ENCODE measurements at regions not wholly inside any gene's neighbourhood (a gene's known extent, or its start where the extent isn't known, plus 50 kb on each side); places are given as distances from the start of the nearest gene placed in this dataset.
"Not testable (repeated sequence)": the region's sequence is repeated elsewhere in the genome, so short reads cannot be mapped to it uniquely, and the experiment has no call there.

DNA sequence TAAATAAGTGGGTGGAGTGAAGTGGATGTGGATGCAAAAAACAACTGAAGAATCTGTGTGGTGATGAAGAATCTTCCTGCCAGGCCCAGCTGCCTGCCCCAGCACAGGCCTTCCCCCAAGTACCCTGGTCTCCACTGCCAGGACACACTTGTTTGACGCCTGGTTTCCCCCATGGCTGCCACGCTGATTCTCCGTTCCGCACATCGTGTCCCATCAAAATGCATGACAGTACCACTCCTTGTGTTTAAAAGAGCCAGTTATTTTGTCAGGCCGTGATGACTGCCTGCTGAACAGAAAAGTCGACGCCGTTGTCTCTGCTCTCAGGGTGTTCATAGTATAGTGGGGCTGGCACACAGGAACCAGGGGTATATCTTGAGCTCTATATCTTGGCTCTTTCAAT, 50.3 kb upstream of the KYNU start:
- Mint-ChIP-seq H3K9me3 (no peaks in the 10 kb centered on the region), H3K27me3 (no peaks in the 10 kb centered on the region), H3K27ac (no peak overlapping the region), H3K4me3 (no peak overlapping the region), H3K4me1 (no peaks in the 10 kb centered on the region), H3K36me3 (peaks cover 5% of the 10 kb centered on the region)
- ATAC-seq, result no peak

DNA sequence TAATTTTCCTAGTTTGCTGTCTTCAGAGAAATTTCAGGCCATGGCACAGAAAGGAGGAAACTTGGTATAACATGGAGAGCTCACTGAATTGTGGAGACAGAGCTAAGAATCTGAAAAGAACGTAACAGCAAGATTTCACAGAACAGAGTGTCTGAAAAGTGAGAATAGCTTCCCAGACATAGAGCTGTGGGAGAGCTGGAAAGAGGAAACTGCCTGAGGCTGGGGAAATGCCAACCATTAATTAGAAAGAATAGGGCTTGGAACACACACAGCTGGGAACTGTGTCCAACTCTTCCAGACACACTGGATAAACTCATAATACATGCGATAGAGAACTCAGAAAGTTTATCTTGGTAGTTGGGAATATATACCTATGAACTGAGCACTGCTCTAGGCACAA, 51.6 kb upstream of the KYNU start:
- no peak for ATAC-seq
- H3K4me1 Mint-ChIP-seq, result peaks cover 2% of the 10 kb centered on the region
- H3K36me3 Mint-ChIP-seq, result no peaks in the 10 kb centered on the region
- H3K4me3 Mint-ChIP-seq, result no peak overlapping the region
- no peaks in the 10 kb centered on the region for H3K27me3 Mint-ChIP-seq
- H3K9me3 Mint-ChIP-seq, result no peaks in the 10 kb centered on the region
- no peak overlapping the region for H3K27ac Mint-ChIP-seq

DNA sequence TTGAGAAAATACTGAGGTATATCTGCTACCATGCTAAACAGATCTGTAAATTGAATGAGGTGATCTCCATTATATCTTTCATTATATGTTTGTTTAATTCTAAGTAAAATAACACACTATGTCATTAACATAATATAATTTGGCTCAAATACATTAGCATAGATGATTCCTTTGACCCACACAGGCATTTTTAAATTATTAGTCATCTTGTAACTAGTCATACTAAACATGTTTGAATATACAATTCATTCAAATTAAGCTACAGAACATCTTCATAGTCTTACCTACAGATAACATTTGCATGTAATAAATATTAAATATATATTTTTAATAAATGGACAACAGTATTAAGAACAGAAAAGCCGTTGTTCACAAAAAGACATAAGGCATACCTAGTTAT, 52.7 kb upstream of the KYNU start:
- Mint-ChIP-seq H3K4me3 (no peak overlapping the region), H3K36me3 (no peaks in the 10 kb centered on the region), H3K4me1 (peaks cover 7% of the 10 kb centered on the region), H3K27me3 (no peaks in the 10 kb centered on the region), H3K9me3 (no peaks in the 10 kb centered on the region), H3K27ac (no peak overlapping the region)
- no peak for ATAC-seq

DNA sequence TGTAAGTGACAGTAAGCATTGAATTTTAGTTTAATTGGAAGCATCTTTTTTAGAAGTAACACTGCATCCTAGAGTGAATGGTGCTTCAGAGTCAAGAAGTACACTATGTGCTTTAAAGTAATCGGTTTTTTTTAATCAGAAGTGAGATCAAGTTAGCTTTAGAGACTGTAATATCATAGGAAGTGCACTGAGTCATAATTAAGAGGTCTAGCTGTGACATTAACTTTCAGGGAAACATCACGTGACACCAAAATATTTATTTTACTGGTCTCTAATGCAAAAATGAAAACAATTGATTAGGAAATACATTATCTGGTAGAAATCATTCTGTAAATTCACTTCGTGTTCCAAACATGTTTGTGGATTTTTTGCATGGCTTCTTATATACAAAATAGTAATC, 55.3 kb upstream of the KYNU start:
- no peak for ATAC-seq
- Mint-ChIP-seq H3K36me3 (no peaks in the 10 kb centered on the region), H3K4me3 (no peak overlapping the region), H3K27ac (no peak overlapping the region), H3K27me3 (no peaks in the 10 kb centered on the region), H3K9me3 (no peaks in the 10 kb centered on the region), H3K4me1 (peaks cover 7% of the 10 kb centered on the region)

DNA sequence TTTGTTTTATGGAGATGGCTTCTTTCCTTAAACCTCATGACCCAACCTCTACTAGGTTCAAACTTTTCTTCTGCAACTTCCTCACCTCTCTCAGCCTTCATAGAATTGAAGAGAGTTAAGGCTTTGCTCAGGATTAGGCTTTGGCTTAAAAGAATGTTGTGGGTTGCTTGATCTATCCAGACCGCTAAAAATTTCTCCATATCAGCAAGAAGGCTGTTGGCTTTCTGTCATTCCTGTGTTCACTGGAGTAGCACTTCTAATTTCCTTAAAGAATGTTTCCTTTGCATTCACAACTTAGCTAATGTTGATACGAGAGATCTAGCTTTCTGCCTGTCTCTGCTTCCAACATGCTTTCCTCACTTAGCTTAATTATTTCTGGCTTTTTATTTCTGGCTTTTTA, 58.1 kb upstream of the KYNU start:
- Mint-ChIP-seq H3K9me3 (no peaks in the 10 kb centered on the region), H3K4me3 (no peak overlapping the region), H3K4me1 (peaks cover 7% of the 10 kb centered on the region), H3K27ac (no peak overlapping the region), H3K27me3 (no peaks in the 10 kb centered on the region), H3K36me3 (no peaks in the 10 kb centered on the region)
- ATAC-seq, result no peak

DNA sequence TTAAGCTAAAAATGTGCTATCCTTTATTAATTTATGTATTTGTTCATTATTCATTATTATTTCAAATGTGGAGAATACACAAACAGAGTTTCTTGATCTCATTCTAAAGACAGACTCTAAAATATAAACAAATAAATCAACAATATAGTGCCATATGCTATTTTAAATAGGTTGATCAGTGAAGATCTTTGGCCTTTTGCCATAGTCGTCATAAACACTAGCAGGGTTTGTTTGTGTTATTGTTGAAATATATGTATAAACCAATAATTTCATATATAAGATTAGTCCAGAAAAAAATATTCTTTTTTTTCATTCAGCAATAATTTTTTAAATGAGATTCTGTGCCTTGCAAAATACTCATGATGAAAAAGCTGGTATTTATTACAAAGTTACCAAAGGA, 62.1 kb upstream of the KYNU start:
- Mint-ChIP-seq H3K4me1 (no peaks in the 10 kb centered on the region), H3K4me3 (no peak overlapping the region), H3K27ac (no peak overlapping the region), H3K27me3 (no peaks in the 10 kb centered on the region), H3K9me3 (no peaks in the 10 kb centered on the region), H3K36me3 (no peaks in the 10 kb centered on the region)
- no peak for ATAC-seq

DNA sequence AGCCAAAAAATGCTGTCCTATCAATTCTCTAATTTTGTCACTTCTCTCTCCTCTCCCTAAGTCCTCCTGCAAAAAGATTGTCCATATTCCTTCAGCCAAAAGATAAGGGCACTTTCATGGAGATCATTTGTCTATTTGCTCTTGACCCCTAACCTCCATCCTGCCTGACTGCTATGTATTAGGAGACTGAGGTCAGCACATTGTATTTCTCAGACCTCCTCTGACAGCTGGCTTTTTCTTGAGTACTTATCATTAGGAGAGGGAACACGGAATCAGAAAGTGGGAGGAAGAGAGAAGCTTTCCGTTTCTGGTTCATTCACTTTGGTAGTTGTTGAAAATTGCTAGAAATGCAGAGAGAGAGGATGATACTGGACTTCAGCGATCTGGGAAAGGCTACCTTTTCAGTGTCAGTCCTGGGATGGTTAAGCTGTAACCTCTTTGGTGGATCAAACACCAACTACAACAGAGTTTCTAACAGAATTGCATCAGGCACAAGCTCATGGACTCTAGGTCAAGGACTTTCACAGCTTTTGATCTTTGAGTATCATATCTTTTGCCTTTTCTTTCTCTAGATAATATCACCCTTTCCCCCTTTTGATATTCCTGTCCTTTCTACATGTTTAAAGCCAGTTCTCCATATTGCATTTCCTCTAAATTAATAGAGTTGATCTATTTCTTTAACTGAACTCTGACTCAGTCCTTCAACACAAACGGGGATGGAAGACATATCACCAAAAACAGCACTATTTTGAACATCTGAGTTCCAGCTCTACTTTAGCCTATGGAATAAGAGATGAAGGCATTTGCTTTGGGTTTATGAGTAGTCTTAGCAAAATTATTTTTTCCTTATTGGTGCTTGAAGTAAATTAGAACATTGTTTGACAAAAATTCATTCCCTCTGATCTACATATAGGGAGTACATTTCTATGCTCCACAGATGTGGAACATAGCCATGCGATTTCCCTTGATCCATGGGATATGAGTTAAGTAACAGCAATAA, 63.3 kb upstream of the KYNU start:
- no peaks in the 10 kb centered on the region for H3K36me3 Mint-ChIP-seq
- H3K9me3 Mint-ChIP-seq, result no peaks in the 10 kb centered on the region
- H3K4me3 Mint-ChIP-seq, result no peak overlapping the region
- no peak overlapping the region for H3K27ac Mint-ChIP-seq
- ATAC-seq, result no peak
- no peaks in the 10 kb centered on the region for H3K4me1 Mint-ChIP-seq
- H3K27me3 Mint-ChIP-seq, result no peaks in the 10 kb centered on the region

DNA sequence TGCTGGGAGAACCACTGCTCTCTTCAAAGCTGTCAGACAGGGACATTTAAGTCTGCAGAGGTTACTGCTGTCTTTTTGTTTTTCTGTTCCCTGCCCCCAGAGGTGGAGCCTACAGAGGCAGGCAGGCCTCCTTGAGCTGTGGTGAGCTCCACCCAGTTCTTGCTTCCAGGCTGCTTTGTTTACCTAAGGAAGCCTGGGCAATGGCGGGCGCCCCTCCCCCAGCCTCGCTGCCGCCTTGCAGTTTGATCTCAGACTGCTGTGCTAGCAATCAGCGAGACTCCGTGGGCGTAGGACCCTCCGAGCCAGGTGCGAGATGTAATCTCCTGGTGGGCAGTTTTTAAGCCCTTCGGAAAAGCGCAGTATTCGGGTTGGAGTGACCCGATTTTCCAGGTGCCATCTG, 65.8 kb upstream of the KYNU start:
- H3K36me3 Mint-ChIP-seq, H3K4me1 Mint-ChIP-seq, H3K27ac Mint-ChIP-seq, H3K4me3 Mint-ChIP-seq, H3K27me3 Mint-ChIP-seq, H3K9me3 Mint-ChIP-seq, ATAC-seq: not testable (repeated sequence)

DNA sequence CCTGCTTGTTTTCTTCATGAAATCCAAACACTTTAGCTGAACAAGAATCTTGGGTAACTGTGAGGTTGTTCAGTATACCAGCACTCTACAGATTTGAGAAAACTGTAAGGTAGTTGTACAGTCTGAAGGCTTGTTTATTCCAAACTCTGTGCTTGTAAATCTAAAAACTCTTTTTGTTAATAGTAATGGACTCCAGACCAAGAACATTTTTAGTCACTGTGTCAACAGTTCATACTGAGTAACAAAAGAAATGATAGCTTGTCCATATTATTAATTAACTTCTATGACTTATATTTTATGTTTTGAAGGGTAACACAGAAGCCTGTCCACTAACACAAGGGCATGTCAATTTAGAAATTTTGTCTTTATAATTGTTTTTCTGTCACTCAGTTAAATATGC, 72.2 kb upstream of the KYNU start:
- Mint-ChIP-seq H3K36me3 (no peaks in the 10 kb centered on the region), H3K4me3 (no peak overlapping the region), H3K27me3 (no peaks in the 10 kb centered on the region), H3K9me3 (no peaks in the 10 kb centered on the region), H3K27ac (no peak overlapping the region), H3K4me1 (no peaks in the 10 kb centered on the region)
- ATAC-seq, result no peak

DNA sequence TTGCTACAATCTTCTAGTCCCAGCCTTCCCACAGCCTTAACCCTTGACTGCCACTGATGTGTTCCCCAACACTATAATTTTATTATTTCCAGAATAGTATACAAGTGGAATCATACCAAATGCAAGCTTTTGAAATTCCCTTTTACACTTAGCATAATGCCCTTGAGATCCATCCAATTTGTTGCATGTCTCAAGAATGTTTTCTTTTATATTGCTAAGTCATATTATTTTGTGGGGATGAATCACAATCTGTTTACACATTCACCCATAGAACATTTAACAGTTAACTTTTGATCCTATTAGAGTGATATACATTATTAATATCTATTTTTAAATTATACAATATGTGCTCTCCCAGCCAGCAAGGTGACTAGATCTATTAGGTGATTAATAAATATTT, 74.3 kb upstream of the KYNU start:
- Mint-ChIP-seq H3K4me1 (no peaks in the 10 kb centered on the region), H3K27ac (no peak overlapping the region), H3K4me3 (no peak overlapping the region), H3K9me3 (no peaks in the 10 kb centered on the region), H3K36me3 (no peaks in the 10 kb centered on the region), H3K27me3 (no peaks in the 10 kb centered on the region)
- ATAC-seq, result no peak

DNA sequence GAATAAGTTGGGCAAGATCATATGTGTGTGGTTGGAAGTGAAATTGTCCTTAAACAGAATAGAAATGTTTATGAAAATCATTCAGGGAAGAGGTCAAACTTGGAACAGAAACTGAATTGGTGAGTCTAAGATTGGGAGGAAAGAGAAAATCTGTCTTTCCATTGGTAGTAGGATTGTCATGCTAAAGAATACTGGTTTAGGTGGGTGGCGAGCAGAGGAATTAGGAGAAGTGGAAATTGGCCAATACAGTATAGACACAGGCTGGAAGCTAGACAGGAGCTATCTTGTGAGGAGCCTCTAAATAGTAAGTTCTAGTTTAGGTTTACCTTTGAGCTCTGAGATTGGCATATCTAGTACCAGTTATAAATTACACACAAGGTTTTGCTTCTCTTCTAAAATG, 80.9 kb upstream of the KYNU start:
- H3K27me3 Mint-ChIP-seq, result no peaks in the 10 kb centered on the region
- no peak for ATAC-seq
- H3K4me1 Mint-ChIP-seq, result peaks cover 2% of the 10 kb centered on the region
- no peak overlapping the region for H3K4me3 Mint-ChIP-seq
- no peaks in the 10 kb centered on the region for H3K36me3 Mint-ChIP-seq
- H3K27ac Mint-ChIP-seq, result no peak overlapping the region
- H3K9me3 Mint-ChIP-seq, result no peaks in the 10 kb centered on the region

DNA sequence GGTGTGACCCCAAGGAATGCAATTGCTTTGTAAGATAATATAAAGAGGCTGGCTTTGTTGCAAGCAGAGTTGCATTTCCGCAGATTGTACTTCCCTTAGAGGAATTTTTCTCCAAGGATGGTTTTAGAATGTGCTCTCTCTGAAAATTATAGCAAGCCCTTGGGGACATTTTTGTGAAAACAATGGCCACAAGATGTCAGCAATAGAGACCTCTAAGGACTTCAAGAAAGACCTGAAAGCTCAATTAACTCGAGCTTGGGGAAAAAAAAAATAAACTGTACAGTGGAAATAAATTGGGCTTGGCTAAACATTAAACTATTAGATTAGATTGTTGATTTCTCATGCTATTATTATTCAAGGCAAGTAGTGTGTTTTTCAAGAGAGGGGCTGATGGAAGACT, 81.3 kb upstream of the KYNU start:
- H3K4me3 Mint-ChIP-seq, result no peak overlapping the region
- H3K27me3 Mint-ChIP-seq, result no peaks in the 10 kb centered on the region
- no peak overlapping the region for H3K27ac Mint-ChIP-seq
- no peaks in the 10 kb centered on the region for H3K36me3 Mint-ChIP-seq
- no peaks in the 10 kb centered on the region for H3K9me3 Mint-ChIP-seq
- ATAC-seq, result no peak
- H3K4me1 Mint-ChIP-seq, result peaks cover 7% of the 10 kb centered on the region

DNA sequence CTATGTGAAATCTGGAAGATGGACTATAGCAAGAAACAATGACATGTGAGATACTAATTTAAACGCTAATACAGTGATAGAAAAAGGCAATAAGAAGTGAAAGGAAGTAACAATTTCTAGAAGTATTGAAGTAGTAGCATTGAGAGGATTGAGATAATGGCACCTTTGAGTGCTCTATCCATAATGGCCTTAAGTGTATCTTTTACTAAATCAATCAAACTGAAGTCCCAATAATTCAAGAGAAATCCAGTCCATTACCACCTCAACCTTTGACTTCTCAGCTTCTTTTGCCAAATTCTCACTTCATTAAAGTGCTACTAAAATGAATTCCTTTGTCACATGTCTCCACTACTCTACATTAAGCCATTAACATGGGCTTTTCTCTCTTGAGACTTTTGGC, 82.6 kb upstream of the KYNU start:
- H3K9me3 Mint-ChIP-seq, result no peaks in the 10 kb centered on the region
- no peaks in the 10 kb centered on the region for H3K36me3 Mint-ChIP-seq
- H3K4me3 Mint-ChIP-seq, result no peak overlapping the region
- H3K4me1 Mint-ChIP-seq, result peaks cover 12% of the 10 kb centered on the region
- no peak overlapping the region for H3K27ac Mint-ChIP-seq
- H3K27me3 Mint-ChIP-seq, result no peaks in the 10 kb centered on the region
- no peak for ATAC-seq

DNA sequence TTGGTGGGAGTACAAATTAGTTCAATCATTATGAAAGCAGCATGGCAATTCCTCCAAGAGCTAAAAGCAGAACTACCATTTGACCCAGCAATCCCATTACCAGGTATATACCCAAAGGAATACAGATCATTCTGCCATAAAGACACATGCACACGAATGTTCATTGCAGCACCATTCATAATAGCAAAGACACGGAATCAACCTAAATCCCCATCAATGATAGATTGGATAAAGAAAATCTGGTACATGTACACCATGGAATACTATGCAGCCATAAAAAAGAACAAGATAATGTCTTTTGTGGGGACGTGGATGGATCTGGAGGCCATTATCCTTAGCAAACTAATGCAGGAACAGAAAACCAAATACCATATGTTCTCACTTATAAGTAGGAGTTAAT, 85.1 kb upstream of the KYNU start:
- not testable (repeated sequence) for H3K4me3 Mint-ChIP-seq, H3K27ac Mint-ChIP-seq, H3K27me3 Mint-ChIP-seq, H3K9me3 Mint-ChIP-seq, ATAC-seq, H3K36me3 Mint-ChIP-seq
- peaks cover 12% of the 10 kb centered on the region for H3K4me1 Mint-ChIP-seq

DNA sequence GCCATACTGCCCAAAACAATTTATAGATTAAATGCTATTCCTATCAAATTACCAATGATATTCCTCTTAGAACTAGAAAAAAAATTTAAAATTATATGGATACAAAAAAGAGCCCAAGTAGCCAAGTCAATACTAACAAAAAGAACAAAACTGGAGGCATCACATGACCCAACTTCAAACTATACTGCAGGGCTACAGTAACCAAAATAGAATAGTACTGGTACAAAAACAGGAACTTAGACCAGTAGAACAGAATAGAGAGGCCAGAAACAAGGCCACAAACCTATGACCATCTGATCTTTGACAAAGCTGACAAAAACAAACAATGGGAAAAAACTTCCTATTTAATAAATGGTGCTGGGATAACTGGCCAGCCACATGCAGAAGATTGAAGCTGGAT, 86.1 kb upstream of the KYNU start:
- H3K27ac Mint-ChIP-seq, result no peak overlapping the region
- no peak overlapping the region for H3K4me3 Mint-ChIP-seq
- H3K9me3 Mint-ChIP-seq, result no peaks in the 10 kb centered on the region
- H3K27me3 Mint-ChIP-seq, result no peaks in the 10 kb centered on the region
- no peaks in the 10 kb centered on the region for H3K36me3 Mint-ChIP-seq
- ATAC-seq, result no peak
- peaks cover 12% of the 10 kb centered on the region for H3K4me1 Mint-ChIP-seq

DNA sequence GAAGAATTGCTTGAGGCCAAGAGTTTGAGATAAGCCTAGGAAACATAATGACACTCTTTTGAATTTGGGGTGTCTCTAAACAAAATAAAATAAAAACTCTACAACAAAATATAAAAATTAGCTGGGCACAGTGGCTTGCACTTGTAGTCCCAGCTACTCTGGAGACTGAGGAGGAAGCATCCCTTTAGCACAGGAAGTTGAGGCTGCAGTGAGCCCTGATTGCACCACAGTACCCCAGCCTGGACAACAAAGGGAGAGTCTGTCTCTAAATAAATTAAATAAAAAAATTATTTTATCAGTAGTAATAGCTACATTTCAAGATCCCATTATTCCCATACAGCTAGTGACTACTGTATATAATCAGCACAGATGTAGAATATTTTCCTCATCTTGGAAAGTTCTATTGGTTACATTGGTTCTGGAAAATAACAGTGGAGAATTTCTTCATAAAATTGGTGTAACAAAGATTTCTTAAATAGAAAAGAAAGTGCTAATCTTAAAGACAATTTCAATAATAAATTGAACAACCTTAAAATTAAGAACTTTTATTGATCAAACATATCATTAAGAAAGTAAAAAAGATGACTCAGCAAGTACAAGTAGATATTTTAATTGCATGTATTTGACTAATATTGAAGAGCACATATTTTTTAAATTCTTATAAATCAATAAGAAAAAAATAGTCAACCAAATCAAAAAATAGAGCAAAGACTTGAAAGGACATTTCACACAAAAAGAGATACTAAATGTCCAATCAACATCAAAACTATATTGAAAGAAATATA, 90.4 kb upstream of the KYNU start:
- Mint-ChIP-seq H3K27ac (no peak overlapping the region), H3K36me3 (no peaks in the 10 kb centered on the region), H3K27me3 (no peaks in the 10 kb centered on the region), H3K9me3 (no peaks in the 10 kb centered on the region), H3K4me3 (no peak overlapping the region), H3K4me1 (peaks cover 12% of the 10 kb centered on the region)
- ATAC-seq, result no peak

Measured in stimulated activated memory B cell treated with anti-CD40 and anti-IgM and Interleukin-4, amounts not matched to agents 10 μg/mL and 1 μg/mL and 100 μg/mL, for 72 hours (primary cell).